GM12874 (cell line): ENCODE measurements at regions not wholly inside any gene's neighbourhood (a gene's known extent, or its start where the extent isn't known, plus 50 kb on each side); places are given as distances from the start of the nearest gene placed in this dataset.

ENCODE experiments used
- TF ChIP-seq, protein P1 (sequence below): IDR thresholded peaks from 2 replicates; pipeline ENCODE4 v1.5.1; 2011; ENCODE audit warnings: low read depth, mild to moderate bottlenecking, control low read depth, low read length, moderate library complexity; ENCODE audit not compliant: insufficient read depth

DNA sequence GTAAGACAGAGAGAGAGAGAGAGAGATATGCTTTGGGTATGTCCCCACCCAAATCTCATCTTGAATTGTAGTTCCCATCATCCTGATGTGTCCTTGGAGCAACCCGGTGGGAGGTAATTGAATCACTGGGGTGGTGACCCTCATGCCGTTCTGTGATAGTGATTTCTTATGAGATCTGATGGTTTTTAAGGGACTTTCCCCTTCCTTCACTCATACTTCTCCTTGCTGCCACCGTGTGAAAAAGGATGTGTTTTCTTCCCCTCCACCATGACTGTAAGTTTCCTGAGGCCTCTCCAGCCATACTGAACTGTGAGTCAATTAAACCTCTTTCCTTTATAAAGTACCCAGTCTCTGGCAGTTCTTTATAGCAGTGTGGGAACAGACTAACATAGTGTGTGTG is 60.3 kb downstream of the EOMES start:
- TF ChIP-seq, protein P1, sequence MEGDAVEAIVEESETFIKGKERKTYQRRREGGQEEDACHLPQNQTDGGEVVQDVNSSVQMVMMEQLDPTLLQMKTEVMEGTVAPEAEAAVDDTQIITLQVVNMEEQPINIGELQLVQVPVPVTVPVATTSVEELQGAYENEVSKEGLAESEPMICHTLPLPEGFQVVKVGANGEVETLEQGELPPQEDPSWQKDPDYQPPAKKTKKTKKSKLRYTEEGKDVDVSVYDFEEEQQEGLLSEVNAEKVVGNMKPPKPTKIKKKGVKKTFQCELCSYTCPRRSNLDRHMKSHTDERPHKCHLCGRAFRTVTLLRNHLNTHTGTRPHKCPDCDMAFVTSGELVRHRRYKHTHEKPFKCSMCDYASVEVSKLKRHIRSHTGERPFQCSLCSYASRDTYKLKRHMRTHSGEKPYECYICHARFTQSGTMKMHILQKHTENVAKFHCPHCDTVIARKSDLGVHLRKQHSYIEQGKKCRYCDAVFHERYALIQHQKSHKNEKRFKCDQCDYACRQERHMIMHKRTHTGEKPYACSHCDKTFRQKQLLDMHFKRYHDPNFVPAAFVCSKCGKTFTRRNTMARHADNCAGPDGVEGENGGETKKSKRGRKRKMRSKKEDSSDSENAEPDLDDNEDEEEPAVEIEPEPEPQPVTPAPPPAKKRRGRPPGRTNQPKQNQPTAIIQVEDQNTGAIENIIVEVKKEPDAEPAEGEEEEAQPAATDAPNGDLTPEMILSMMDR = no peak

DNA sequence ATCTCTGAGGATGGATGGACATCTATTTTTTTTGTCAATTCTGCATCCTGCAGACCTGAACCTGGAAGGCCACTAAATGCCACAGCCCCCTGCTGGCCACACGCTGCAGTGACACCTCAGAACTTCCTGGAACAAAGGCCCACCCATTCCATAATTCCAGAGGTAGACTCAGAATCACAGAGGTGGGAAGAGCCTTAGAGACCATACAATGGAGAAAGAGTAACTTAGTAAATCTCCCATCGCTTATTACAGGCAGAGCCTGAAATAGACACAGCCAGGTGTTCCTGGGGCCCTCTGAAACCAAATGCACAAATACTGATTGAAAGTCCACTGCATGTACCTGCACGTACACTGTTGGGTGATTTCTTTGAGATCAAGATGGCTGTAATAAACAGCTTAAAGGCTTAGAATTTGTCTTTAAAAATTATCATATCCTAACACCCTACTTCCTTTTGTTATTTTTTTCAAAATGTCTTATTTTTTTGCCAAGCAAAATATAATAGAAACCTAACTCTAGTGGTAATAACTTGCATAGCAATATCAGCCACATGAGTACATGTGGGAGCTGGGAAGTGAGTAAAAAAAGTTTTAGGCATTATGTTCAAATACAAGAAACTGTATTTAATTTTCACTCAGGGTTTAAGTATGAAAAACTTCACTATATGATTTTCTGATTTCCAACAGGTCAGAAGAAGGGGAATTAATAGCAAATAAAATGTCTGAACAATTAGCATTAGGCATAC is 62.7 kb downstream of the EOMES start:
- TF ChIP-seq, protein P1 = peak; percentile 86

DNA sequence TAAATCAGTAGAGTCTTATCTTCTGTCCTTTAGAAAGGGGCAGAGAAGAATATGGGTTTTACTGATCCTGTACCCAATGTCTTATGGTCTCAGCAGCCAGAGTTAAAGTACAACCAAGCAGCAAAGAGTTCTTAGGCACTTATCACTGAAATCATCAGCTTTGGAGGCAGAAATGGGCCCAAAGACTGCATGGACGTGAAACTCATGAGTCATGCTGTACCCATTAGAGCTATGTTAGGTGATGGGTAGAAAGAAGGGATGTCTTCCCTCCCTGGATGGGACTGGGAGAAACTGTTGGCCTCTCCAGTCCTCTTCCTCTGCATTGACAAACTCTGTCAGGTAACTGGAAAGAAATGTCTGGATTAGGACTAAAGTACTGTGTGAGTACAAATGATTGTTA is 63.4 kb downstream of the EOMES start:
- TF ChIP-seq, protein P1 = no peak

DNA sequence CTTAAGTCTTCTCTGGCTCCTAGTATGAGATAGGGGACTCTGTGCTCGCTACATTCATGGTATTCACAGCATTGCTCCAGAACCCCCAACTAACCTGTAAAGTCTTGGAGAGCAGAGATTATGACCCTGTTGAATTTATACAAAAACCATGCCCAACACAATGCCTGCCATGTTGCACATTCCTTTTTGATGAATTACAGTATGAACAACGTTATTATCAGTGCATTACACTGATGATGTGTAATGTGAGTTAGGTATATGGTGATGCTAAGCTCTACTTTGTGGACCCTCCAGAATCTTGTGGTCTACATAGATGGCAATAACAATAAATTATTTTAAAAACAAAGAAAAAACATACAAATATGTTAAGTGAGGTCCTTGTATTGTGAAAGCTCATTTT is 64.3 kb downstream of the EOMES start:
- TF ChIP-seq, protein P1 = no peak

DNA sequence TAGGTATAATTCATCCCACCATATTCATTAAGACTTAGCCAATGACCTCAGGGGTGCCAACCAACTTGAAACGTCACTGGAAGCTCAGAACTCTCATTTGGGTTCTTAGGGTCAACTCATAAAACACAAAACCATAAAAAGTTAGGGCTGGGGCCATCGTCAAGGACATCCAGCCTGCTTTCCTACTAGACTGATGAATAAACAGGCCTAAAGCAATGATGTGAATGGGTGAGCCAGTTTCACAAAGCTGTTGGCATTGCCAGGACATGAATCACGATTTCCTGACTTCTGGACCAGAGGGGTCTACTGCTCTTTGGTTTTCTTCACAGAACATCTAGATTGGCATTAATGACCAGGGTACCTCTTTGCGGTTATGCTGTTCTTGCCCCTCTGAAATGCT is 64.7 kb downstream of the EOMES start:
- TF ChIP-seq, protein P1 = no peak

DNA sequence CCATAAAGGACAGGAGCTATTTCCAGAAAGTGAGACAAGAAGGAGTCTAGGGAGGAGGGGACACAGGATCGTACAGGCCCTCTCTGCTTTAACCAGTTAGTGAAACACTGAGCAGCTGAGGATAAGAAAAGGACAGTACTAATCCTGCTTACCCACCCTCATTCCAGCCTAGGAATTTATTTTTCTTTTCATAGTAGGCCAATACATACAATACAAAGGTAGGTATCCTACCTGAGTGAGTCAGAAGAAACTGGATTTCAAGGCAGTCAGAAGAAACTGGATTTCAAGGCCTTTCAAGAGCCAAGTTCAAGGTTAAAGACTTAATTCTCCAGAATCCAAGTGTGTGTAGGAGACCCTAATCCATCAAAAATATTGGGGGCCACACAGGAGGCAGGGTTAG is 65.3 kb downstream of the EOMES start:
- TF ChIP-seq, protein P1 = no peak

DNA sequence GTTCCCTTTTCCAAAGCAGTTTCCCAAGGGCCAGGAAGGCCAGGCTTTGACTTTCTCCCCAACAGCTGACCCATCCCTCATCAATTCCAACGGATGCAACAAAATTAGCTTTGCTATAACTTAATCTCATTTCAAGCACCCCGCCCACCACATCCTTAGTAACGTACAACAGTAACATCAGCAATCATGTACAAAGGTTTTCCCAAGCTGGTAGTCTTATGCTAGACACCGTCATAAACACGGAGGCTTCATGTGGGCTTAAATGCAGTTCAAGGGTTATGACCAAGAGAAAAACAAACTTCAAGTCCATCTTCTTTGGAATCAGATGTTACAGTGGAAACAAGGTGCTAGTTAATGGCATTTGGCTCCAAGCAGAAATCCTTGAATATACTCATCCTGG is 66.6 kb downstream of the EOMES start:
- TF ChIP-seq, protein P1 = no peak
